K562 (cell line): ENCODE measurements at regions not wholly inside any gene's neighbourhood (a gene's known extent, or its start where the extent isn't known, plus 50 kb on each side); places are given as distances from the start of the nearest gene placed in this dataset.
A peak's percentile ranks its signal among the peaks of the same experiment; 100 is the strongest.

Experiments used
- ATAC-seq: fragments of 200-7000 bp; cut with Tn5 transposase; 3 replicates; pipeline ENCODE4 v1.9.1; 2020; ENCODE audit warnings: moderate library complexity
- BruUV-seq: library from RNA; stranded (reverse); fragments of 400-500 nt; replicated peaks from 2 replicates; lab custom pipeline; 2021; lab: Mats Ljungman, UMichigan
- CTCF ChIA-PET: fragments of 300-600 bp; formaldehyde crosslinking; extraction: SDS; loops from one replicate; lab custom pipeline; 2021; ENCODE audit warnings: low intra/inter-chr PET ratio; lab: Yijun Ruan, JAX
- POLR2A ChIA-PET: fragments of 300-600, 350-650 bp; sonication (Branson Sonifier 250); formaldehyde crosslinking; extraction: SDS; loops from one replicate; lab custom pipeline; 2021; ENCODE audit warnings: antibody characterized with exemption, inconsistent platforms; lab: Yijun Ruan, JAX
- DNase-seq, 4 experiments: peaks; one replicate each; pipeline versions ENCODE4 v3.0.0 to v3.0.0-alpha.2; 2011 to 2018; ENCODE audit warnings: low spot score in 3 of 4, mixed read lengths in 3 of 4; ENCODE audit errors: extremely low read depth in 1 of 4
- FAIRE-seq: peaks from 2 replicates; lab custom pipeline; 2011; peaks lifted over from hg19 to GRCh38; lab: Jason Lieb, UNC
- H2AFZ ChIP-seq: 2 replicates; pipeline ENCODE4 v1.6.0; 2011; ENCODE audit warnings: low read depth, low read length, control low read depth, inconsistent platforms
- H3K27ac ChIP-seq: fragments of 200-600 bp; 3 replicates; pipeline ENCODE4 v1.8.0; 2011; ENCODE audit warnings: low read depth, mild to moderate bottlenecking, control low read depth, inconsistent platforms, low read length, moderate library complexity, mixed read lengths; ENCODE audit errors: extremely low read depth
- H3K27me3 ChIP-seq, 2 experiments: fragments of 300-600 bp in 1 of 2; 2 replicates in 1 of 2; 3 replicates in 1 of 2; pipeline versions ENCODE4 v1.6.0 to v1.8.0; 2011; ENCODE audit warnings: inconsistent platforms in 2 of 2, low read length in 2 of 2, mild to moderate bottlenecking in 1 of 2, mixed read lengths in 1 of 2, moderate library complexity in 1 of 2; ENCODE audit not compliant: control insufficient read depth in 2 of 2, insufficient read depth in 2 of 2
- H3K36me3 ChIP-seq: fragments of 300-600 bp; 3 replicates; pipeline ENCODE4 v1.8.0; 2011; ENCODE audit warnings: mild to moderate bottlenecking, low read length, inconsistent platforms; ENCODE audit not compliant: control insufficient read depth, insufficient read depth
- H3K4me1 ChIP-seq, 2 experiments: fragments of 200-600 bp in 1 of 2; replicated peaks in 1 of 2; 2 replicates in 1 of 2; 3 replicates in 1 of 2; pipeline versions ENCODE4 v1.5.1 to v1.8.0; 2011; ENCODE audit warnings: inconsistent platforms in 2 of 2, low read length in 2 of 2, mild to moderate bottlenecking in 1 of 2, mixed read lengths in 1 of 2, moderate library complexity in 1 of 2; ENCODE audit not compliant: control insufficient read depth in 2 of 2, insufficient read depth in 2 of 2
- H3K4me2 ChIP-seq: 2 replicates; pipeline ENCODE4 v1.6.1; 2011; ENCODE audit warnings: low read length, control low read depth, inconsistent platforms, mixed read lengths; ENCODE audit not compliant: insufficient read depth
- H3K4me3 ChIP-seq: fragments of 200-600 bp; sonication (generic), shearing (Covaris generic); 2 replicates; pipeline ENCODE4 v1.5.1; 2016; ENCODE audit warnings: control low read depth, inconsistent platforms
- H3K79me2 ChIP-seq: fragments of 200-600 bp; 3 replicates; pipeline ENCODE4 v1.8.0; 2011; ENCODE audit warnings: low read length, inconsistent platforms; ENCODE audit not compliant: control insufficient read depth, insufficient read depth
- H3K9ac ChIP-seq, 2 experiments: 2 replicates each; pipeline versions ENCODE4 v1.6.0 to v1.6.1; 2011; ENCODE audit warnings: low read depth in 2 of 2, low read length in 2 of 2, control low read depth in 1 of 2, inconsistent platforms in 1 of 2, mild to moderate bottlenecking in 1 of 2, mixed read lengths in 1 of 2; ENCODE audit not compliant: insufficient read depth in 1 of 2
- H3K9me1 ChIP-seq: one replicate; pipeline ENCODE4 v1.6.0; 2011; ENCODE audit warnings: inconsistent platforms, mild to moderate bottlenecking, low read length, moderate library complexity; ENCODE audit not compliant: control insufficient read depth, insufficient read depth
- H3K9me3 ChIP-seq: replicated peaks from 2 replicates; pipeline ENCODE4 v1.5.1; 2011; ENCODE audit warnings: low read depth, low read length, inconsistent platforms; ENCODE audit not compliant: control insufficient read depth, insufficient read depth
- H4K20me1 ChIP-seq: replicated peaks from 2 replicates; pipeline ENCODE4 v1.6.1; 2011; ENCODE audit warnings: low read length, inconsistent platforms, mixed read lengths; ENCODE audit not compliant: control insufficient read depth, insufficient read depth
- ARID3A ChIP-seq: IDR thresholded peaks from 2 replicates; pipeline ENCODE4 v1.6.1; 2012; ENCODE audit warnings: low read depth, low read length, improper control_type of control experiment, borderline replicate concordance
- CC2D1A ChIP-seq: fragments of 450-650 bp; IDR thresholded peaks from 2 replicates; pipeline ENCODE4 v1.6.1; 2017; ENCODE audit warnings: mild to moderate bottlenecking
- CCAR2 ChIP-seq: fragments of 200-400 bp; formaldehyde crosslinking; IDR thresholded peaks from 2 replicates; pipeline ENCODE4 v1.6.1; 2017; ENCODE audit warnings: mild to moderate bottlenecking, low read depth, low read length
- DEAF1 ChIP-seq: fragments of 450-650 bp; formaldehyde crosslinking; IDR thresholded peaks from 2 replicates; pipeline ENCODE4 v1.4.0; 2020; ENCODE audit warnings: mild to moderate bottlenecking, moderate library complexity
- FOSL1 ChIP-seq: fragments of 200-800 bp; sonication (Bioruptor generic); conservative IDR thresholded peaks from 2 replicates; pipeline ENCODE4 v1.6.1; 2016; ENCODE audit warnings: missing genetic modification characterization, missing compliant biosample characterization
- MAZ ChIP-seq, 2 experiments: fragments of 450-650 bp in 1 of 2; sonication (generic) in 1 of 2; formaldehyde crosslinking; IDR thresholded peaks in 1 of 2; conservative IDR thresholded peaks in 1 of 2; 2 replicates each; pipeline versions ENCODE4 v1.4.0 to v1.5.0; 2020; ENCODE audit warnings: mild to moderate bottlenecking in 1 of 2, missing genetic modification reagents in 1 of 2
- ZEB2 ChIP-seq: fragments of 450-650 bp; IDR thresholded peaks from 2 replicates; pipeline ENCODE4 v1.6.1; 2016
- WGBS: fragments of 100-300 bp; shearing (Covaris generic); methylation state at CpG from one replicate; pipeline ENCODE4 v1.1.6; 2016; ENCODE audit warnings: low coverage, mixed read lengths; ENCODE audit not compliant: insufficient coverage; ENCODE audit errors: missing lambda C conversion rate; 5-methylcytosine and 5-hydroxymethylcytosine counted together
- in situ Hi-C: fragments of 300-500 bp; cut with MboI; formaldehyde crosslinking; loops from 4 replicates; pipeline ENCODE4 v1.15.0; 2018; ENCODE audit warnings: inconsistent platforms, mixed read lengths
- intact Hi-C: fragments of 100-400 bp; cut with micrococcal nuclease; formaldehyde crosslinking; loops from 2 replicates; pipeline ENCODE4 v1.14.2; 2022
- TF ChIP-seq, protein P1 (sequence below): fragments of 250-450 bp; sonication (Bioruptor Pico); IDR thresholded peaks from 2 replicates; pipeline ENCODE4 v1.4.0; 2020; ENCODE audit warnings: mild to moderate bottlenecking, moderate library complexity
- TF ChIP-seq, protein P2 (sequence below): fragments of 450-650 bp; IDR thresholded peaks from 2 replicates; pipeline ENCODE4 v1.6.1; 2016; ENCODE audit warnings: borderline replicate concordance

DNA sequence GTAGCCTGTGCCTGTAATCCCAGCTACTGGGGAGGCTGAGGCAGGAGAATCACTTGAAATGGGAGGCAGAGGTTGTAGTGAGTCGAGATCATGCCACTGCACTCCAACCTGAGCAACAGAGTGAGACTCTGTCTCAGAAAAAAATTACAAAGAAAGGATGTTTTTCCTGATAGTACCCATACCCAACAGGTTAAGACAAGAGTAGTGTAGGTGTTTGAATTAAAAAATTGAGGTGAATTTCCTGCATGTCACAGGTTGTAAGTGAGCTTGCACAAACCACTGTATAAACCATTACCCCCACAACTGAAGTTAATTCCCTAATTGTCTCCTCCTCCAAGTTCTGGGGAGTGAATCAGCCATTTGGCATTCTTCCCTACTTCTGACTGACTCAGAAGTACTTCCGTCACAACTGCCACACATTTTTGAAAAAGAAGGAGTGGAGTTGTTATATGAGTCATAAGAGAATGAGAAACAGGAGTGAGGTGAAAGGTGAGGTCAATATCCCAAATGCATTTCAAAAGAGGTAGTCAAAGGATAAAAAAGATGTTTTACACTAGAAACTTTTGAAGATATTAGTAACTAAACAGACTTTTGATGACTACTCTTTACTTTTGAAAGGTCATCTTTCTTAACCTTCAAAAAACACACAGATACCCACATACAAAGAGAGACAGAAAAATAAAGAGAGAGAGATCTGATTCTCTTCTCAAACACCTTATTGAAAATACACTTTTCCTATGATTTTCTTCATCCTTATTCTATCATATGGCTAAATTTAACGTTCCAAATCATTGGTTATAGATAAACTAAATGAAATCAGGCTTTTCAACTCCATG is 134.5 kb downstream of the BTC start (continued):
- TF ChIP-seq FOSL1 (tag), result peak; percentile 98
- 0 out of 4 replicates have a peak, but pooled peaks of 1 of the 2 experiments have one; percentile 46 for TF ChIP-seq MAZ (CRISPR knock-in tag; conservative IDR thresholded peaks at IDR 0.05 in 1 of 2, IDR thresholded peaks at IDR 0.05 in 1 of 2)
- TF ChIP-seq CC2D1A, result peak; percentile 91; the same call in 1 of the 2 replicates
- 0 out of 2 replicates have a peak, but pooled peaks have one; percentile 9 for TF ChIP-seq ARID3A

DNA sequence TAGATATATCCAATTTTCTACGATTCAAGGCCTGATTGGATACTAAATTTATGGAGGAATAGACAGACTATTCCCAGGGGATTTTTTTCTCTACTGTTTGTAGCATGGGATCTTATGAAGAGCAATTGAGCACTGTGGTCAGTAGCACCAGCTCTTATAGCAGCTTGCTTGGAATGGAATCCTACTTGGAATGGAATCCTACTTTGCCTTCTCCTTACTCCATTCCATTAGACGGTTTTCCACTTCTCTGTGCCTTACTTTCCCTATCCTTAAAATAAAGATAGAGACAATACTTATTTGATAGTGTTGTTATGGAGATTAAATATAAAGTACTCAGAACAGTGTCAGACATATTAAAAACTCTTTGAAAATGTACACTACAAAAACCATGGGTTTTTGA is 133.5 kb downstream of the BTC start:
- no peak overlapping the region for H3K27ac ChIP-seq
- TF ChIP-seq CCAR2 (no peak), ZEB2 (no peak), DEAF1 (no peak)
- TF ChIP-seq, protein P1, sequence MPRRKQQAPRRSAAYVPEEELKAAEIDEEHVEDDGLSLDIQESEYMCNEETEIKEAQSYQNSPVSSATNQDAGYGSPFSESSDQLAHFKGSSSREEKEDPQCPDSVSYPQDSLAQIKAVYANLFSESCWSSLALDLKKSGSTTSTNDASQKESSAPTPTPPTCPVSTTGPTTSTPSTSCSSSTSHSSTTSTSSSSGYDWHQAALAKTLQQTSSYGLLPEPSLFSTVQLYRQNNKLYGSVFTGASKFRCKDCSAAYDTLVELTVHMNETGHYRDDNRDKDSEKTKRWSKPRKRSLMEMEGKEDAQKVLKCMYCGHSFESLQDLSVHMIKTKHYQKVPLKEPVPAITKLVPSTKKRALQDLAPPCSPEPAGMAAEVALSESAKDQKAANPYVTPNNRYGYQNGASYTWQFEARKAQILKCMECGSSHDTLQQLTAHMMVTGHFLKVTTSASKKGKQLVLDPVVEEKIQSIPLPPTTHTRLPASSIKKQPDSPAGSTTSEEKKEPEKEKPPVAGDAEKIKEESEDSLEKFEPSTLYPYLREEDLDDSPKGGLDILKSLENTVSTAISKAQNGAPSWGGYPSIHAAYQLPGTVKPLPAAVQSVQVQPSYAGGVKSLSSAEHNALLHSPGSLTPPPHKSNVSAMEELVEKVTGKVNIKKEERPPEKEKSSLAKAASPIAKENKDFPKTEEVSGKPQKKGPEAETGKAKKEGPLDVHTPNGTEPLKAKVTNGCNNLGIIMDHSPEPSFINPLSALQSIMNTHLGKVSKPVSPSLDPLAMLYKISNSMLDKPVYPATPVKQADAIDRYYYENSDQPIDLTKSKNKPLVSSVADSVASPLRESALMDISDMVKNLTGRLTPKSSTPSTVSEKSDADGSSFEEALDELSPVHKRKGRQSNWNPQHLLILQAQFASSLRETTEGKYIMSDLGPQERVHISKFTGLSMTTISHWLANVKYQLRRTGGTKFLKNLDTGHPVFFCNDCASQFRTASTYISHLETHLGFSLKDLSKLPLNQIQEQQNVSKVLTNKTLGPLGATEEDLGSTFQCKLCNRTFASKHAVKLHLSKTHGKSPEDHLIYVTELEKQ, result no peak
- TF ChIP-seq, protein P2, sequence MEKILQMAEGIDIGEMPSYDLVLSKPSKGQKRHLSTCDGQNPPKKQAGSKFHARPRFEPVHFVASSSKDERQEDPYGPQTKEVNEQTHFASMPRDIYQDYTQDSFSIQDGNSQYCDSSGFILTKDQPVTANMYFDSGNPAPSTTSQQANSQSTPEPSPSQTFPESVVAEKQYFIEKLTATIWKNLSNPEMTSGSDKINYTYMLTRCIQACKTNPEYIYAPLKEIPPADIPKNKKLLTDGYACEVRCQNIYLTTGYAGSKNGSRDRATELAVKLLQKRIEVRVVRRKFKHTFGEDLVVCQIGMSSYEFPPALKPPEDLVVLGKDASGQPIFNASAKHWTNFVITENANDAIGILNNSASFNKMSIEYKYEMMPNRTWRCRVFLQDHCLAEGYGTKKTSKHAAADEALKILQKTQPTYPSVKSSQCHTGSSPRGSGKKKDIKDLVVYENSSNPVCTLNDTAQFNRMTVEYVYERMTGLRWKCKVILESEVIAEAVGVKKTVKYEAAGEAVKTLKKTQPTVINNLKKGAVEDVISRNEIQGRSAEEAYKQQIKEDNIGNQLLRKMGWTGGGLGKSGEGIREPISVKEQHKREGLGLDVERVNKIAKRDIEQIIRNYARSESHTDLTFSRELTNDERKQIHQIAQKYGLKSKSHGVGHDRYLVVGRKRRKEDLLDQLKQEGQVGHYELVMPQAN, result no peak

More for the DNA sequence above, 133.5 kb downstream of the BTC start:
- no peak for ATAC-seq
- ChIA-PET POLR2A (no interaction called here), CTCF (no interaction called here)
- no TSS peak for BruUV-seq
- Histone ChIP-seq H2AFZ (no peak overlapping the region), H3K4me2 (no peak overlapping the region), H3K27me3 (no peaks in the 10 kb centered on the region), H3K36me3 (no peaks in the 10 kb centered on the region), H4K20me1 (no peaks in the 10 kb centered on the region), H3K9me3 (no peaks in the 10 kb centered on the region), H3K9ac (no peak overlapping the region), H3K4me1 (peaks cover 0 to 4% of the 10 kb centered on the region in 2 experiments; a peak in 2 of 5 replicates), H3K79me2 (no peaks in the 10 kb centered on the region), H3K4me3 (no peak overlapping the region), H3K9me1 (no peaks in the 10 kb centered on the region)
- intact Hi-C loops (no loop called here), in situ Hi-C loops (loop anchor here (10.0 to 25.0 kb wide), 2 partner anchors 126 to 949 kb away; no protein-coding TSS in a partner anchor)
- no peak for DNase-seq
- FAIRE-seq, result no peak
- 82% methylated on average over 2 of the region's 2 CpGs for WGBS
